ENCODE measurements at regions not wholly inside any gene's neighbourhood (a gene's known extent, or its start where the extent isn't known, plus 50 kb on each side); places are given as distances from the start of the nearest gene placed in this dataset.

DNA sequence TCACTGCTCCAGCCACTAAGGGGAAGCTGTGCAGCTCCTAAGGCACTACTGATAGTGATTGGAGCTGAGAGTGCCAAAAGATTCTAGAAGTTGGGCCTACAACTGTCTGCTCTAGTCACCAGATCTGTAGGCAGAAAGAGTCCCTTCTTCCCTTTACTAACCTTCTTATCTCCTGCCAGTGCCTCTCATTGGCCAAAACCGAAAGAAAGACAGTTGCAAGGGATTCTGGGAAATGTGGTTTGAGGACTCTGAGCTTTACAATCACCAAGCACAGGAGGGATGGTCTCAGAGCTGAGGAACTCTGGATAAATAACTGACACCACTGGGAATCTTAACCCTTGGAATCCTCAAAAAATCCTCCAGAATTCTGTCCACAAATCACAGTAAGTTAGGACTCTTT is 615.8 kb downstream of the CCSER2 start (continued):
- TF ChIP-seq, protein P1, sequence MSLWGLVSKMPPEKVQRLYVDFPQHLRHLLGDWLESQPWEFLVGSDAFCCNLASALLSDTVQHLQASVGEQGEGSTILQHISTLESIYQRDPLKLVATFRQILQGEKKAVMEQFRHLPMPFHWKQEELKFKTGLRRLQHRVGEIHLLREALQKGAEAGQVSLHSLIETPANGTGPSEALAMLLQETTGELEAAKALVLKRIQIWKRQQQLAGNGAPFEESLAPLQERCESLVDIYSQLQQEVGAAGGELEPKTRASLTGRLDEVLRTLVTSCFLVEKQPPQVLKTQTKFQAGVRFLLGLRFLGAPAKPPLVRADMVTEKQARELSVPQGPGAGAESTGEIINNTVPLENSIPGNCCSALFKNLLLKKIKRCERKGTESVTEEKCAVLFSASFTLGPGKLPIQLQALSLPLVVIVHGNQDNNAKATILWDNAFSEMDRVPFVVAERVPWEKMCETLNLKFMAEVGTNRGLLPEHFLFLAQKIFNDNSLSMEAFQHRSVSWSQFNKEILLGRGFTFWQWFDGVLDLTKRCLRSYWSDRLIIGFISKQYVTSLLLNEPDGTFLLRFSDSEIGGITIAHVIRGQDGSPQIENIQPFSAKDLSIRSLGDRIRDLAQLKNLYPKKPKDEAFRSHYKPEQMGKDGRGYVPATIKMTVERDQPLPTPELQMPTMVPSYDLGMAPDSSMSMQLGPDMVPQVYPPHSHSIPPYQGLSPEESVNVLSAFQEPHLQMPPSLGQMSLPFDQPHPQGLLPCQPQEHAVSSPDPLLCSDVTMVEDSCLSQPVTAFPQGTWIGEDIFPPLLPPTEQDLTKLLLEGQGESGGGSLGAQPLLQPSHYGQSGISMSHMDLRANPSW (CRISPR knock-in tag; conservative IDR thresholded peaks at IDR 0.05; ENCODE audit: low read depth) = no peak
- TF ChIP-seq, protein P2, sequence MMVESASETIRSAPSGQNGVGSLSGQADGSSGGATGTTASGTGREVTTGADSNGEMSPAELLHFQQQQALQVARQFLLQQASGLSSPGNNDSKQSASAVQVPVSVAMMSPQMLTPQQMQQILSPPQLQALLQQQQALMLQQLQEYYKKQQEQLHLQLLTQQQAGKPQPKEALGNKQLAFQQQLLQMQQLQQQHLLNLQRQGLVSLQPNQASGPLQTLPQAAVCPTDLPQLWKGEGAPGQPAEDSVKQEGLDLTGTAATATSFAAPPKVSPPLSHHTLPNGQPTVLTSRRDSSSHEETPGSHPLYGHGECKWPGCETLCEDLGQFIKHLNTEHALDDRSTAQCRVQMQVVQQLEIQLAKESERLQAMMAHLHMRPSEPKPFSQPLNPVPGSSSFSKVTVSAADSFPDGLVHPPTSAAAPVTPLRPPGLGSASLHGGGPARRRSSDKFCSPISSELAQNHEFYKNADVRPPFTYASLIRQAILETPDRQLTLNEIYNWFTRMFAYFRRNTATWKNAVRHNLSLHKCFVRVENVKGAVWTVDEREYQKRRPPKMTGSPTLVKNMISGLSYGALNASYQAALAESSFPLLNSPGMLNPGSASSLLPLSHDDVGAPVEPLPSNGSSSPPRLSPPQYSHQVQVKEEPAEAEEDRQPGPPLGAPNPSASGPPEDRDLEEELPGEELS (CRISPR knock-in tag; IDR thresholded peaks at IDR 0.05) = no peak
- TF ChIP-seq MXD4 (CRISPR knock-in tag; IDR thresholded peaks at IDR 0.05; ENCODE audit: borderline replicate concordance) = no peak
- no peak for TF ChIP-seq CBFB (CRISPR knock-in tag; IDR thresholded peaks at IDR 0.05; ENCODE audit: low read depth)
- TF ChIP-seq IRF2 (CRISPR knock-in tag; IDR thresholded peaks at IDR 0.05; ENCODE audit: borderline replicate concordance, low read depth) = no peak
- TF ChIP-seq HMGA2 (CRISPR knock-in tag; IDR thresholded peaks at IDR 0.05) = no peak
- no peak for TF ChIP-seq USF1 (CRISPR knock-in tag; IDR thresholded peaks at IDR 0.05)

GRCh38 chr10:84945791-84946190 is 617.4 kb downstream of the CCSER2 start:
- H3K4me1 Mint-ChIP-seq = 0 out of 2 replicates have a peak, but pooled peaks cover 2% of the 10 kb centered on the region
- H3K9me3 Mint-ChIP-seq = no peaks in the 10 kb centered on the region
- POLR2A ChIA-PET = no interaction called here
- ATAC-seq (no peak), DNase-seq (ENCODE audit: low spot score) (no peak)
- CTCF ChIA-PET = no interaction called here
- no peak overlapping the region for H3K4me3 Mint-ChIP-seq
- peaks cover under 1% of the 10 kb centered on the region; the same call in 1 of the 2 replicates for H3K27me3 Mint-ChIP-seq (ENCODE audit: low read depth)
- no peak overlapping the region for H3K27ac Mint-ChIP-seq
- no peaks in the 10 kb centered on the region for H3K36me3 Mint-ChIP-seq
- TF ChIP-seq, protein P3, sequence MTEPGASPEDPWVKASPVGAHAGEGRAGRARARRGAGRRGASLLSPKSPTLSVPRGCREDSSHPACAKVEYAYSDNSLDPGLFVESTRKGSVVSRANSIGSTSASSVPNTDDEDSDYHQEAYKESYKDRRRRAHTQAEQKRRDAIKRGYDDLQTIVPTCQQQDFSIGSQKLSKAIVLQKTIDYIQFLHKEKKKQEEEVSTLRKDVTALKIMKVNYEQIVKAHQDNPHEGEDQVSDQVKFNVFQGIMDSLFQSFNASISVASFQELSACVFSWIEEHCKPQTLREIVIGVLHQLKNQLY (CRISPR knock-in tag; IDR thresholded peaks at IDR 0.05) = no peak
- no peak for TF ChIP-seq ZNF138 (CRISPR knock-in tag; conservative IDR thresholded peaks at IDR 0.05)
- no peak for TF ChIP-seq SMAD3 (CRISPR knock-in tag; IDR thresholded peaks at IDR 0.05; ENCODE audit: borderline replicate concordance)
- no peak for TF ChIP-seq ZNF532 (CRISPR knock-in tag; IDR thresholded peaks at IDR 0.05; ENCODE audit: borderline replicate concordance)
- TF ChIP-seq E2F5 (CRISPR knock-in tag; IDR thresholded peaks at IDR 0.05) = no peak
- TF ChIP-seq JAZF1 (CRISPR knock-in tag; IDR thresholded peaks at IDR 0.05) = no peak
- TF ChIP-seq, protein P4, sequence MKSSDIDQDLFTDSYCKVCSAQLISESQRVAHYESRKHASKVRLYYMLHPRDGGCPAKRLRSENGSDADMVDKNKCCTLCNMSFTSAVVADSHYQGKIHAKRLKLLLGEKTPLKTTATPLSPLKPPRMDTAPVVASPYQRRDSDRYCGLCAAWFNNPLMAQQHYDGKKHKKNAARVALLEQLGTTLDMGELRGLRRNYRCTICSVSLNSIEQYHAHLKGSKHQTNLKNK (CRISPR knock-in tag; IDR thresholded peaks at IDR 0.05) = no peak
- no peak for TF ChIP-seq RORB (CRISPR knock-in tag; IDR thresholded peaks at IDR 0.05)
- no peak for TF ChIP-seq ELF4 (CRISPR knock-in tag; IDR thresholded peaks at IDR 0.05; ENCODE audit: low read depth)
- TF ChIP-seq, protein P5, sequence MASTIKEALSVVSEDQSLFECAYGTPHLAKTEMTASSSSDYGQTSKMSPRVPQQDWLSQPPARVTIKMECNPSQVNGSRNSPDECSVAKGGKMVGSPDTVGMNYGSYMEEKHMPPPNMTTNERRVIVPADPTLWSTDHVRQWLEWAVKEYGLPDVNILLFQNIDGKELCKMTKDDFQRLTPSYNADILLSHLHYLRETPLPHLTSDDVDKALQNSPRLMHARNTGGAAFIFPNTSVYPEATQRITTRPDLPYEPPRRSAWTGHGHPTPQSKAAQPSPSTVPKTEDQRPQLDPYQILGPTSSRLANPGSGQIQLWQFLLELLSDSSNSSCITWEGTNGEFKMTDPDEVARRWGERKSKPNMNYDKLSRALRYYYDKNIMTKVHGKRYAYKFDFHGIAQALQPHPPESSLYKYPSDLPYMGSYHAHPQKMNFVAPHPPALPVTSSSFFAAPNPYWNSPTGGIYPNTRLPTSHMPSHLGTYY (CRISPR knock-in tag; IDR thresholded peaks at IDR 0.05) = no peak
- no peak for TF ChIP-seq CBFB (CRISPR knock-in tag; IDR thresholded peaks at IDR 0.05; ENCODE audit: low read depth)
- no peak for TF ChIP-seq GABPB1 (CRISPR knock-in tag; IDR thresholded peaks at IDR 0.05)
- no peak for TF ChIP-seq OVOL2 (CRISPR knock-in tag; IDR thresholded peaks at IDR 0.05; ENCODE audit: borderline replicate concordance)
- TF ChIP-seq RELA (CRISPR knock-in tag; IDR thresholded peaks at IDR 0.05; ENCODE audit: borderline replicate concordance) = no peak
- TF ChIP-seq ATF1 (CRISPR knock-in tag; IDR thresholded peaks at IDR 0.05) = no peak

All from WTC11 (cell line).